ENCODE measurements at regions not wholly inside any gene's neighbourhood (a gene's known extent, or its start where the extent isn't known, plus 50 kb on each side); places are given as distances from the start of the nearest gene placed in this dataset.

- TF ChIP-seq TAF1 (conservative IDR thresholded peaks at IDR 0.05) (no peak), CTCF (IDR thresholded peaks at IDR 0.05; ENCODE audit: low read depth, low read length, missing input control) (no peak), JUND (IDR thresholded peaks at IDR 0.05) (no peak), ZBTB33 (IDR thresholded peaks at IDR 0.05) (no peak)
These were observed 59.5 kb downstream of the DHRS2 start for GRCh38 chr14:23695664-23695999.

All from liver (tissue), 3 donors.